DMS79 treated with DMSO at 0.1 percent for 48 hours (cell line): ENCODE measurements at regions not wholly inside any gene's neighbourhood (a gene's known extent, or its start where the extent isn't known, plus 50 kb on each side); places are given as distances from the start of the nearest gene placed in this dataset.

Experiments
- DNase-seq: peaks from one replicate; lab custom pipeline; 2025; lab: John Stamatoyannopoulos, UW

- no peak for DNase-seq
These were observed 64.8 kb downstream of the CDCA7 start for GRCh38 chr2:173419506-173419905.

- no peak for DNase-seq
These were observed 70.2 kb downstream of the CDCA7 start for GRCh38 chr2:173424886-173425285.

- peak; percentile 48 for DNase-seq
These were observed 73.4 kb downstream of the CDCA7 start for GRCh38 chr2:173427887-173428668.

GRCh38 chr2:173431191-173431590 is 76.5 kb downstream of the CDCA7 start:
- DNase-seq = no peak

- no peak for DNase-seq
These were observed 77.5 kb downstream of the CDCA7 start for GRCh38 chr2:173432049-173432754.

GRCh38 chr2:173434762-173435569 is 80.3 kb downstream of the CDCA7 start:
- DNase-seq = no peak

GRCh38 chr2:173435574-173435973 is 80.9 kb downstream of the CDCA7 start:
- no peak for DNase-seq

GRCh38 chr2:173436088-173436487 is 81.4 kb downstream of the CDCA7 start:
- no peak for DNase-seq

GRCh38 chr2:173441222-173441621 is 86.5 kb downstream of the CDCA7 start:
- DNase-seq = no peak

- DNase-seq = no peak
These were observed 87.9 kb downstream of the CDCA7 start for GRCh38 chr2:173442542-173442941.

GRCh38 chr2:173446722-173447121 is 92.0 kb downstream of the CDCA7 start:
- no peak for DNase-seq

- no peak for DNase-seq
These were observed 94.3 kb downstream of the CDCA7 start for GRCh38 chr2:173448938-173449471.

GRCh38 chr2:173451118-173451517 is 96.4 kb downstream of the CDCA7 start:
- peak; percentile 58 for DNase-seq

GRCh38 chr2:173451941-173452340 is 97.3 kb downstream of the CDCA7 start:
- no peak for DNase-seq

GRCh38 chr2:173452416-173452815 is 97.7 kb downstream of the CDCA7 start:
- no peak for DNase-seq

- DNase-seq = no peak
These were observed 102.3 kb downstream of the CDCA7 start for GRCh38 chr2:173456960-173457359.

GRCh38 chr2:173457366-173457765 is 102.7 kb downstream of the CDCA7 start:
- DNase-seq = no peak

- DNase-seq = no peak
These were observed 104.5 kb downstream of the CDCA7 start for GRCh38 chr2:173458991-173459780.

- DNase-seq = no peak
These were observed 108.5 kb downstream of the CDCA7 start for GRCh38 chr2:173462892-173463840.

- DNase-seq = no peak
These were observed 109.2 kb downstream of the CDCA7 start for GRCh38 chr2:173463846-173464245.
